Astrocyte of the cerebellum (primary cell): ENCODE measurements at regions not wholly inside any gene's neighbourhood (a gene's known extent, or its start where the extent isn't known, plus 50 kb on each side); places are given as distances from the start of the nearest gene placed in this dataset.
"Not testable (repeated sequence)": the region's sequence is repeated elsewhere in the genome, so short reads cannot be mapped to it uniquely, and the experiment has no call there.

Source experiments
- DNase-seq: peaks from one replicate; pipeline ENCODE4 v3.0.0-alpha.2; 2011; ENCODE audit warnings: low read depth
- H3K4me3 ChIP-seq: 2 replicates; pipeline ENCODE4 v1.5.1; 2011; ENCODE audit warnings: mild to moderate bottlenecking, low read depth, low read length, moderate library complexity
- in situ Hi-C: cut with HindIII; loops from 2 replicates; pipeline ENCODE4 v1.10.0; 2017; ENCODE audit warnings: low sequenced_read_pairs
- TF ChIP-seq, protein P1 (sequence below): IDR thresholded peaks from 2 replicates; pipeline ENCODE4 v1.5.1; 2012; ENCODE audit warnings: low read length, low read depth, moderate library complexity, mild to moderate bottlenecking; ENCODE audit errors: missing control alignments

DNA sequence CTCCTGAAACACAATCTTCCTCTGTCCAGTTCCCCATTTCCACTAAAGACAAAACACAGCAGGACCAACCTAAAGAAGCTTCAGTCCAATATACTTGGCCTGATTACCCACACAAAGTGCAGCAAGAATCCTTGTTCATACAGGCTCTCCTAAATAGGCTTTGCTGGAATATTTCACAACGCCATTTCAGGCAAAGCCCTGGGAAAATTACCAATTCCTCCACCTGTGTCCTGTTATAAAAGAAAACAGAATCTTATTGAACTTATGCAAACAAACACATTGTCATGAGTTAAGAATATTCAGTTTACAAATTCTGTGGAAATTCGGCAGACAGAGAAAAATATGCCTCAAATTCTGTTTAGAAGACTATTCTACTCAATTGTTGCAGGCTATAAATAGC lies 115.0 kb upstream of the NBPF11 start:
- H3K4me3 ChIP-seq, in situ Hi-C loops, DNase-seq: not testable (repeated sequence)

DNA sequence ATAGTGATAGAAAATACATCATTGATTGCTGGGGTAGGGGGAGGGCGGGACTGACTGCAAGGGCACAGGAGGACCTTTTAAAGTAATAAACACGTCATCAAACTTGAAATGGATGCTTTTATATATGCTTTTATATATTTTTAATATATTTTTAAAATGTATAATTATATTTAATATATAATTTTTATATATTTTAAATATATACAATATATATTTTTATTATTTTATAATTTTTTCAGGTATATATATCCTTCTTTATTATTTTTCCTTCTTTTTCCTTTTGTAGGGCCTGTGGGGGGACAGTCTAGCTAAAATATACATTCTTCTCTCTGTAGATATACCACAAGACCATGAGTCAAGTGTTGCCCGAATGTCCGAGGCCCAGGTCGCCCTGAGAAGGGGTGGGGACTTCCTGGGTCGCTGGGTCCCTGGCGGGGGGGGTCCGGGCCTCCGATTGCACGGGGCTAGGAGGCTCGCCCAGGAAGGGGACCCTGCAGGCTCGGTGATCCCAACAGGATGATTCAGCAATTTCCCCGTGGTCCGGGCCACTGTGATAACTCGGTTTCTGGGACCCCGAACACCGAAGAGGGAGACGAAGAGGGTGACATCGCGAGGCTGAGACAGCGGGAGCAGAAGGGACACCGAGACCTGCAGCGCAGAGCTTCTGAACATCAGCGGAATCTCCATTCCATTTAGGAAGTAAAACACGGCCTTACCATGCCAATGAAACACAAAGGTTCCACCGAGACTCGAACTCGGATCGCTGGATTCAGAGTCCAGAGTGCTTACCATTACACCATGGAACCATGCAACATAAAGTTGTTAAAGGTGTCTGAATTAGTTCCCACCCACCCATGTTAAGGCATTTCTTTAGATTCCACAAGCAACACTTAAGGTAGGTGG lies 112.5 kb upstream of the NBPF11 start:
- in situ Hi-C loops, result no loop called here
- TF ChIP-seq, protein P1, sequence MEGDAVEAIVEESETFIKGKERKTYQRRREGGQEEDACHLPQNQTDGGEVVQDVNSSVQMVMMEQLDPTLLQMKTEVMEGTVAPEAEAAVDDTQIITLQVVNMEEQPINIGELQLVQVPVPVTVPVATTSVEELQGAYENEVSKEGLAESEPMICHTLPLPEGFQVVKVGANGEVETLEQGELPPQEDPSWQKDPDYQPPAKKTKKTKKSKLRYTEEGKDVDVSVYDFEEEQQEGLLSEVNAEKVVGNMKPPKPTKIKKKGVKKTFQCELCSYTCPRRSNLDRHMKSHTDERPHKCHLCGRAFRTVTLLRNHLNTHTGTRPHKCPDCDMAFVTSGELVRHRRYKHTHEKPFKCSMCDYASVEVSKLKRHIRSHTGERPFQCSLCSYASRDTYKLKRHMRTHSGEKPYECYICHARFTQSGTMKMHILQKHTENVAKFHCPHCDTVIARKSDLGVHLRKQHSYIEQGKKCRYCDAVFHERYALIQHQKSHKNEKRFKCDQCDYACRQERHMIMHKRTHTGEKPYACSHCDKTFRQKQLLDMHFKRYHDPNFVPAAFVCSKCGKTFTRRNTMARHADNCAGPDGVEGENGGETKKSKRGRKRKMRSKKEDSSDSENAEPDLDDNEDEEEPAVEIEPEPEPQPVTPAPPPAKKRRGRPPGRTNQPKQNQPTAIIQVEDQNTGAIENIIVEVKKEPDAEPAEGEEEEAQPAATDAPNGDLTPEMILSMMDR, result no peak
- peak overlapping the region; percentile 46 for H3K4me3 ChIP-seq
- DNase-seq, result no peak

DNA sequence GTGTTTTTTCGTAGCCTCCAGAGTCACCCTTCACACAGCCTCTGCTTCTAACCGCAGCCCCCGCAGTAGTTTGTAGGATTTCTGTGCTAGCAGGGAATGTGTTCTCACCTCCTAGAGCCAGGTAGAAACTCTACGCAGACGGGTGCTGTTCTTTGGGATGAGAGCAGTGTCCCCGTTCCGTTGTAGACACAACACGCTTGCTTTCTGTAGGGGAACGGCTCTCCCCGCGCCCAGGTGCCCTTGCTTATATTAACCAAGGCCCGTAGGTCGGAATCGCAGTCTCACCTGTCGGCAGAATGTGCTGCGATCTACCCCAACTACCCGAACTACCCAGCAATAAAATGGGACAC lies 111.8 kb upstream of the NBPF11 start:
- TF ChIP-seq, protein P1, result no peak
- in situ Hi-C loops, result no loop called here
- peak overlapping the region; percentile 46 for H3K4me3 ChIP-seq
- DNase-seq, result no peak

GRCh38 chr1:148263128-148263905 lies 111.2 kb upstream of the NBPF11 start:
- TF ChIP-seq, protein P1, result no peak
- in situ Hi-C loops, result no loop called here
- H3K4me3 ChIP-seq, result peak overlapping the region; percentile 46
- DNase-seq, result peak; percentile 43

GRCh38 chr1:148261684-148262083 lies 109.6 kb upstream of the NBPF11 start:
- in situ Hi-C loops, H3K4me3 ChIP-seq, DNase-seq: not testable (repeated sequence)

DNA sequence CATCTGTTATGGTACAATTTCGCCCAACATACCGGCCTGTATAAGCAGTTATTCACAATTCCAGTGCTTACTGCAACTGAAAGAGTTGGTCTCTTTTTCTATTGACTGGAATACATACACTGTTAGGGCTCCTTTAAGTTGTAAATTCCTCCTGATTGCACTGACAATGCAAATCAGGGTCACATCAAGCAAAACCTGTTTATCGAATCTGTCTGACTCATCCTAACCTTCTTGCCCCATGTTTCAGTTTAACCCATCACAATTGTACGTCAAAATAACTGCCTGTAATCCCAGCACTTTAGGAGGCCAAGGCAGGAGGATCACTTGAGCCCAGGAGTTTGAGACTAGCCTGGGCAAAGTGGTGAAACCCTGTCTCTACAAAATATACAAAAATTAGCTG lies 105.8 kb upstream of the NBPF11 start:
- DNase-seq, in situ Hi-C loops, H3K4me3 ChIP-seq: not testable (repeated sequence)

GRCh38 chr1:148254611-148255429 lies 102.7 kb upstream of the NBPF11 start:
- H3K4me3 ChIP-seq, DNase-seq, in situ Hi-C loops: not testable (repeated sequence)
- TF ChIP-seq, protein P1, result peak; percentile 66

DNA sequence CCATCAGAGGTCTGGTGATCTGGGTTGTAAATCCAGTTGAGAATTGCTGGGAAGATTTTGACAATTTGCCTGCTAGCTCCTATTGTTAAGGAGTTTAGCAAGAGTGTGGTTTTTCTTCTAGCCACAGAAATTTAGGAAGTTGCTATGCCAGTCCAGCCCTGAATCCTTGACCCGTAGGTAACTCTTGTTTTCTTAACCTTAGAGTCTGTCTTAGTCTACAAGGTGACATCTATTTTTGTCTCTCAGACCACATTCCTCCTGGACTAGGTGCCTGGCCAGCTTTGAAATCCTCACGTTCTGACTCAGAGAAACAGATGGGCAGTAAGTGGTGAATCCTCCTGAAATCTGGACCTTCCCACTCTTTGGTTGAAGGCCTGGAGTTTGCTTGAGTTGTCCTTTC lies 101.7 kb upstream of the NBPF11 start:
- DNase-seq, in situ Hi-C loops, H3K4me3 ChIP-seq: not testable (repeated sequence)

GRCh38 chr1:148248798-148249197 lies 96.7 kb upstream of the NBPF11 start:
- DNase-seq, in situ Hi-C loops, H3K4me3 ChIP-seq: not testable (repeated sequence)

DNA sequence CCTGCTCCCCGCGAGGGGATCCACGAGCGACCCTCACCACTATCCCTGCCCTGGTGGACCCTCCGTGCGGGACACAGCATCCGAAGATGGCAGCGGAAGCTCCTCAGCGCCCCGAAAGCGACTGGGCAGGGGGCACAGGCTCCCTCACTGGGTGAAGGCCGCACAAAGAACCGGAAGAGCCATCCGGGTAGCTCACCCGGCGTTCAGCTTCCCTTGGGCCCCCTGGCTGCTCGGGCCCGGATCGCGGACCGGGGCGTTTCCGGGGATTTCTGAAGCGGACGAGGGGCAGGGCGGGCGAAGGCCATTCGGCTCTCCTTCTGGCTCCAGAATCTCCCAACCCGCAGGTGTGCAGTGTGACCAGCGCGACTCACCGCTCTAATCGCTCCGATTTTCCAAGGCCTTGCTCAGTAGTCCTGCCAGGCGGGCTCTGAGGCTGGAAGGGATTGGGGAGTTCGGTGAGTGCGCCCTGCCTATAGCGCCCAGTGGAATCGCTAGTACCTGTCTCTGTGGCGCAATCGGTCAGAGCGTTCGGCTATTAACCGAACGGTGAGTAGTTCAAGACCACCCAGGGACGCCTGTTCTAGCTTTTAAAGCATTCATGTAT lies 94.3 kb upstream of the NBPF11 start:
- in situ Hi-C loops, H3K4me3 ChIP-seq, DNase-seq: not testable (repeated sequence)

GRCh38 chr1:148245843-148246242 lies 93.8 kb upstream of the NBPF11 start:
- DNase-seq, in situ Hi-C loops, H3K4me3 ChIP-seq: not testable (repeated sequence)
